ENCODE measurements at regions not wholly inside any gene's neighbourhood (a gene's known extent, or its start where the extent isn't known, plus 50 kb on each side); places are given as distances from the start of the nearest gene placed in this dataset.

- intact Hi-C loops (cut with micrococcal nuclease) = no loop called here
- no peak overlapping the region for H3K27ac Mint-ChIP-seq
- H3K4me1 Mint-ChIP-seq (ENCODE audit: low read depth) = no peaks in the 10 kb centered on the region
- H3K27me3 Mint-ChIP-seq (ENCODE audit: low read depth) = no peaks in the 10 kb centered on the region
- no peak overlapping the region for H3K4me3 Mint-ChIP-seq (ENCODE audit: low read depth)
- no peaks in the 10 kb centered on the region for H3K36me3 Mint-ChIP-seq (ENCODE audit: low read depth)
- no peak for DNase-seq (ENCODE audit: low spot score)
- no peaks in the 10 kb centered on the region for H3K9me3 Mint-ChIP-seq
Measured at GRCh38 chr12:22982635-22983034, 357.7 kb downstream of the ETNK1 start.

- H3K4me3 Mint-ChIP-seq (ENCODE audit: low read depth) = no peak overlapping the region
- no peaks in the 10 kb centered on the region for H3K9me3 Mint-ChIP-seq
- no peaks in the 10 kb centered on the region for H3K27me3 Mint-ChIP-seq (ENCODE audit: low read depth)
- intact Hi-C loops (cut with micrococcal nuclease) = no loop called here
- no peaks in the 10 kb centered on the region for H3K36me3 Mint-ChIP-seq (ENCODE audit: low read depth)
- H3K4me1 Mint-ChIP-seq (ENCODE audit: low read depth) = no peaks in the 10 kb centered on the region
- no peak for DNase-seq (ENCODE audit: low spot score)
- H3K27ac Mint-ChIP-seq = no peak overlapping the region
Measured at GRCh38 chr12:22986997-22987396, 362.0 kb downstream of the ETNK1 start.

DNA sequence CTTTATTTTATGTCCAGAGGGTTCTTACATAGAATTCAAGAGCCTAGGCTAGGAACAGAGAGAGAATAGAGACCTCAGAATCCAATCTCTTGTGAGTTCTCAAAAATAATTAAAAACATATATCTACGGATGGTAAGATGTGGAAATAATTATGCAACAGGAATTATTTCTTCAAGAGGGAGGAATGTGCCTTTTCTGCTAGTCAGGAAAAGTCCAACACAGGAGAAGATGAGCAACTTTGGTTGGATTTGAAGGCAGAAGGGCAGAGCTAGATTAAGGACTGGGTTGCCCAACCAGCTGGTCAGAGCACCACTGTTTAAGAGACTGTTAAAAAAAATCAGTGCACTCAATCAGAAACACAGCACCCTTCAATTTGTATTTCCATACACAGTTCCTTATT, 365.5 kb downstream of the ETNK1 start:
- no peak for DNase-seq (ENCODE audit: low spot score)
- H3K27ac Mint-ChIP-seq = no peak overlapping the region
- no peaks in the 10 kb centered on the region for H3K9me3 Mint-ChIP-seq
- no peaks in the 10 kb centered on the region for H3K27me3 Mint-ChIP-seq (ENCODE audit: low read depth)
- H3K4me1 Mint-ChIP-seq (ENCODE audit: low read depth) = no peaks in the 10 kb centered on the region
- intact Hi-C loops (cut with micrococcal nuclease) = no loop called here
- no peaks in the 10 kb centered on the region for H3K36me3 Mint-ChIP-seq (ENCODE audit: low read depth)
- no peak overlapping the region for H3K4me3 Mint-ChIP-seq (ENCODE audit: low read depth)

- Mint-ChIP-seq H3K4me1 (ENCODE audit: low read depth) (no peaks in the 10 kb centered on the region), H3K27ac (no peak overlapping the region), H3K4me3 (ENCODE audit: low read depth) (no peak overlapping the region), H3K9me3 (no peaks in the 10 kb centered on the region), H3K36me3 (ENCODE audit: low read depth) (no peaks in the 10 kb centered on the region), H3K27me3 (ENCODE audit: low read depth) (no peaks in the 10 kb centered on the region)
- DNase-seq (ENCODE audit: low spot score) = no peak
- intact Hi-C loops (cut with micrococcal nuclease) = no loop called here
Measured at GRCh38 chr12:22991250-22991844, 366.4 kb downstream of the ETNK1 start.

GRCh38 chr12:22993609-22994315, 368.8 kb downstream of the ETNK1 start:
- Mint-ChIP-seq H3K4me3 (ENCODE audit: low read depth) (no peak overlapping the region), H3K27ac (no peak overlapping the region), H3K4me1 (ENCODE audit: low read depth) (no peaks in the 10 kb centered on the region), H3K9me3 (no peaks in the 10 kb centered on the region), H3K27me3 (ENCODE audit: low read depth) (no peaks in the 10 kb centered on the region), H3K36me3 (ENCODE audit: low read depth) (no peaks in the 10 kb centered on the region)
- intact Hi-C loops (cut with micrococcal nuclease) = no loop called here
- no peak for DNase-seq (ENCODE audit: low spot score)

GRCh38 chr12:22994316-22994675, 369.3 kb downstream of the ETNK1 start:
- Mint-ChIP-seq H3K9me3 (no peaks in the 10 kb centered on the region), H3K27ac (no peak overlapping the region), H3K36me3 (ENCODE audit: low read depth) (no peaks in the 10 kb centered on the region), H3K4me3 (ENCODE audit: low read depth) (no peak overlapping the region), H3K27me3 (ENCODE audit: low read depth) (no peaks in the 10 kb centered on the region), H3K4me1 (ENCODE audit: low read depth) (no peaks in the 10 kb centered on the region)
- no peak for DNase-seq (ENCODE audit: low spot score)
- intact Hi-C loops (cut with micrococcal nuclease) = no loop called here

GRCh38 chr12:23001487-23001886, 376.5 kb downstream of the ETNK1 start:
- Mint-ChIP-seq H3K36me3 (ENCODE audit: low read depth) (no peaks in the 10 kb centered on the region), H3K27me3 (ENCODE audit: low read depth) (no peaks in the 10 kb centered on the region), H3K4me3 (ENCODE audit: low read depth) (no peak overlapping the region), H3K27ac (no peak overlapping the region), H3K9me3 (no peaks in the 10 kb centered on the region), H3K4me1 (ENCODE audit: low read depth) (no peaks in the 10 kb centered on the region)
- no peak for DNase-seq (ENCODE audit: low spot score)
- intact Hi-C loops (cut with micrococcal nuclease) = no loop called here

GRCh38 chr12:23002381-23002780, 377.4 kb downstream of the ETNK1 start:
- H3K36me3 Mint-ChIP-seq (ENCODE audit: low read depth) = no peaks in the 10 kb centered on the region
- no peaks in the 10 kb centered on the region for H3K9me3 Mint-ChIP-seq
- H3K4me3 Mint-ChIP-seq (ENCODE audit: low read depth) = no peak overlapping the region
- H3K27ac Mint-ChIP-seq = no peak overlapping the region
- no peak for DNase-seq (ENCODE audit: low spot score)
- intact Hi-C loops (cut with micrococcal nuclease) = no loop called here
- H3K4me1 Mint-ChIP-seq (ENCODE audit: low read depth) = no peaks in the 10 kb centered on the region
- H3K27me3 Mint-ChIP-seq (ENCODE audit: low read depth) = no peaks in the 10 kb centered on the region

DNA sequence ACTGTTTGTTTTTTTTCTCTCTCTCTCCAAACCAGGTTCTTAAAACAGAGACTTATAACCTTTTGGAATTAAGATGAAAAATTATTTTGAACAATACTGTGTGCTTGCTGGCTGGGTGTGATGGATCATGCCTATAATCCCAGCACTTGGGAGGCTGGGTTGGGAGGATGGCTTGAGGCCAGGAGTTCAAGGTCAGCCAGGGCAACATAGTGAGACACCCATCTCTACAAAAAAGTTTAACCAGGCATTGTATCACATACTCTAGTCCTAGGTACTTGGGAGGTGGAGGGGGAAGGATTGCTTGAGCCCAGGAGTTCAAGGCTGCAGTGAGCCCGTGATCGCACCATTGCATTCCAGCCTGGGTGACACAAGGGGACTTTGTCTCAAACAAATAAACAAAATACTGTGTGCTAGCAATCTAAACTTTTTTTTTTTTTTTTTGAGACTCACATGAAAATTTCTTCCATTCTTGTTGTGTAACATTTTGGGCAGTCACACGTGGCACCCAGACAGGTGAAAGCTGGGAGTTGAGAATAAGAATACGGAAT, 379.6 kb downstream of the ETNK1 start:
- Mint-ChIP-seq H3K36me3 (ENCODE audit: low read depth) (no peaks in the 10 kb centered on the region), H3K27ac (no peak overlapping the region), H3K27me3 (ENCODE audit: low read depth) (no peaks in the 10 kb centered on the region), H3K4me1 (ENCODE audit: low read depth) (no peaks in the 10 kb centered on the region), H3K4me3 (ENCODE audit: low read depth) (no peak overlapping the region), H3K9me3 (no peaks in the 10 kb centered on the region)
- no peak for DNase-seq (ENCODE audit: low spot score)
- intact Hi-C loops (cut with micrococcal nuclease) = no loop called here

DNA sequence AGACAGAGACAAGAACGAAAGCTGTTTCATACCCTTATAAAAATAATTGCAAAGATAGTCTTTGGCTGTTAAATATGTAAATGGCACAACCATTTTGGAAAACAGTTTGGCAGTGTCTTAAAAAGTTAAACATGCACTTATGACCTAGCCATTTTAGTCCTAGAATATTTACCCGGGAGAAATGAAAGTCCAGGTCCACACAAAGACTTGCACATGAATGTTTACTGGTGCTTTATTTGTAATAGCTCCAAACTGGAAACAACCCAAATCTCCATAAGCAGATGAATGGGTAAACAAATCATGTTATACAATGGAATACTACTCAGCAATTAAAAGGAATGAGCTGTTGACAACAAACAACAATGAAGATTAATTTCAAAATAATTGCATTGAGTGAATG, 380.4 kb downstream of the ETNK1 start:
- H3K27ac Mint-ChIP-seq = no peak overlapping the region
- intact Hi-C loops (cut with micrococcal nuclease) = no loop called here
- DNase-seq (ENCODE audit: low spot score) = no peak
- no peaks in the 10 kb centered on the region for H3K27me3 Mint-ChIP-seq (ENCODE audit: low read depth)
- no peaks in the 10 kb centered on the region for H3K9me3 Mint-ChIP-seq
- no peak overlapping the region for H3K4me3 Mint-ChIP-seq (ENCODE audit: low read depth)
- no peaks in the 10 kb centered on the region for H3K4me1 Mint-ChIP-seq (ENCODE audit: low read depth)
- no peaks in the 10 kb centered on the region for H3K36me3 Mint-ChIP-seq (ENCODE audit: low read depth)

- Mint-ChIP-seq H3K27me3 (ENCODE audit: low read depth) (no peaks in the 10 kb centered on the region), H3K9me3 (no peaks in the 10 kb centered on the region), H3K4me3 (ENCODE audit: low read depth) (no peak overlapping the region), H3K36me3 (ENCODE audit: low read depth) (no peaks in the 10 kb centered on the region), H3K4me1 (ENCODE audit: low read depth) (no peaks in the 10 kb centered on the region), H3K27ac (no peak overlapping the region)
- DNase-seq (ENCODE audit: low spot score) = no peak
- intact Hi-C loops (cut with micrococcal nuclease) = no loop called here
Measured at GRCh38 chr12:23006413-23006812, 381.4 kb downstream of the ETNK1 start.

GRCh38 chr12:23008623-23009022, 383.7 kb downstream of the ETNK1 start:
- Mint-ChIP-seq H3K36me3 (ENCODE audit: low read depth) (no peaks in the 10 kb centered on the region), H3K4me3 (ENCODE audit: low read depth) (no peak overlapping the region), H3K4me1 (ENCODE audit: low read depth) (no peaks in the 10 kb centered on the region)

GRCh38 chr12:23014749-23015148, 389.8 kb downstream of the ETNK1 start:
- peaks cover 3% of the 10 kb centered on the region for H3K9me3 Mint-ChIP-seq
- no peaks in the 10 kb centered on the region for H3K36me3 Mint-ChIP-seq (ENCODE audit: low read depth)
- H3K27me3 Mint-ChIP-seq (ENCODE audit: low read depth) = no peaks in the 10 kb centered on the region
- DNase-seq (ENCODE audit: low spot score) = no peak
- intact Hi-C loops (cut with micrococcal nuclease) = no loop called here
- H3K4me1 Mint-ChIP-seq (ENCODE audit: low read depth) = no peaks in the 10 kb centered on the region
- H3K4me3 Mint-ChIP-seq (ENCODE audit: low read depth) = no peak overlapping the region
- no peak overlapping the region for H3K27ac Mint-ChIP-seq

More at GRCh38 chr12:23008623-23009022, 383.7 kb downstream of the ETNK1 start:
- intact Hi-C loops (cut with micrococcal nuclease) = no loop called here
- Mint-ChIP-seq H3K9me3 (peaks cover 3% of the 10 kb centered on the region), H3K27me3 (ENCODE audit: low read depth) (no peaks in the 10 kb centered on the region), H3K27ac (no peak overlapping the region)
- no peak for DNase-seq (ENCODE audit: low spot score)

Data from activated T-helper 2 cell treated with anti-CD3 and anti-CD28 coated beads, Interferon-gamma antibody, Interleukin-2, Interleukin-4, amounts not matched to agents 10 μg/mL and 5 μg/mL and 100 μg/mL, durations not matched to agents 14 hours and 24 hours and 36 hours (primary cell).